ENCODE measurements at regions not wholly inside any gene's neighbourhood (a gene's known extent, or its start where the extent isn't known, plus 50 kb on each side); places are given as distances from the start of the nearest gene placed in this dataset.

DNA sequence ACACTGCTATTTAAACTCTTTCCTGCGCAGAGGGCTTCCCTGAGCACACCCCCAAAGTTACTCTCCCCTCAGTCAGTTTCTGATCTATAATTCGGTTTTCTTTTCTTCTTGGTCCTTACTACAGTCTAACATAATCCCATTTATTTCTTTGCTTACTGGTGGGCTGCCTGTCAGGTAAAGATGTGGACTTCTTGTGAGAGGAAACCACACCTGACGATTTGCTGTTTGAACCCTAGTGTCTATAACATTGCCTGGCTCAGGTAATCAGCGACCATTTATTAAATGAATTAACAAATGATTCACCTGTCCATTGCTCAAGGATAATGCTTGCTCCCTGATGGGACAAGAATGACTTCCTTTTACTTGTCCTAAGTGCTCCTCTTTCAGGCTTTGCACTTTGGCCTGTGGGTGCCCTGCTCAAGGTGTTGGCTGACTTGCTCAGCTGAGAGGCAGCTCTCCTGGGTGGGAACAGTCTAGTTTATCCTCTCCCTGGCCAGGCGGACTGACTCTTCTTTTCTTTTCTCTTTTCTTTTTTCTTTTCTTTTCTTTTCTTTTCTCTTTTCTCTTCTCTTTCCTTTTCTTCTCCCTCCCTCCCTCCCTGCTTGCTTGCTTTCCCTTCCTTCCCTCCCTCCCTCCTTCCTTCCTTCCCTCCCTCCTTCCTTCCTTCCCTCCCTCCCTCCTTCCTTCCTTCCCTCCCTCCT, 233.1 kb downstream of the BCAS1 start:
- DNase-seq (ENCODE audit: low read depth), result no peak

DNA sequence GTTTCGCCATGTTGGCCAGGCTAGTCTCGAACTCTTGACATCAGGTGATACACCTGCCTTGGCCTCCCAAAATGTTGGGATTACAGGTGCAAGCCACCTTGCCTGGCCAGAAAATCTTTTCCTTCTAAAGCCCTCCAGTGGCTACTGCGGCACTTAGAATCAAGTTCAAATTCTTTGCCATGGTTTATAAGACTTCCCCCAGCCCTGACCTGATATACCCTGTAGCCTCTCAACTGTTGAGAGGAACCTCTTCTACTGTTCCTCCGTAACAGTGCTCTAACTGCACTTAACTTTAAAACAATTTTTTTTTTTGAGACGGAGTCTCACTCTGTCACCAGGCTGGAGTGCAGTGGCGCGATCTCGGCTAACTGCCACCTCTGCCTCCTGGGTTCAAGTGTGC, 235.6 kb downstream of the BCAS1 start:
- DNase-seq (ENCODE audit: low read depth), result no peak

GRCh38 chr20:53834062-53834442, 236.3 kb downstream of the BCAS1 start:
- DNase-seq (ENCODE audit: low read depth), result peak; percentile 78

- peak; percentile 45 for DNase-seq (ENCODE audit: low read depth)
These were observed 236.9 kb downstream of the BCAS1 start for GRCh38 chr20:53833333-53834061.

GRCh38 chr20:53832499-53832898, 237.9 kb downstream of the BCAS1 start:
- DNase-seq (ENCODE audit: low read depth), result no peak

DNA sequence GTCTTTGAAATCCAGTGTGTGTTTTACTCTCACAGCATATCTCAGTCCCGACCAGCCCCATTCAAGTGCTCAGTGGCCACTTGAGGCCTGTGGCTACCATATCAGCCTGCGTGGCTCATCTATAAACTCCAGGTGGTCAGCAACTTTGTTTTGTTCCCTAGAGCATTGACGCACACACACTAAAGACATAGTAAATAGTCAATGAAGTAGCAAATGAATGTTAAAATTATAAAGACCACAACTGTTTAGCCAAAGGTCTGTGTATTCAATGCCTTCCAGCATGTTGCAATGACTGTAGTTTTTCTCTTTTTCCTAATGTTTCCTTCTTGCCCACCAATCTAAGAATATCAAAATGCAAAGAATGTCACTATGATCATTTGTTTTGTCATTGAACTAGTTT, 238.2 kb upstream of the ZNF217 start:
- DNase-seq (ENCODE audit: low read depth), result no peak

- no peak for DNase-seq (ENCODE audit: low read depth)
These were observed 237.6 kb upstream of the ZNF217 start for GRCh38 chr20:53831228-53831627.

DNA sequence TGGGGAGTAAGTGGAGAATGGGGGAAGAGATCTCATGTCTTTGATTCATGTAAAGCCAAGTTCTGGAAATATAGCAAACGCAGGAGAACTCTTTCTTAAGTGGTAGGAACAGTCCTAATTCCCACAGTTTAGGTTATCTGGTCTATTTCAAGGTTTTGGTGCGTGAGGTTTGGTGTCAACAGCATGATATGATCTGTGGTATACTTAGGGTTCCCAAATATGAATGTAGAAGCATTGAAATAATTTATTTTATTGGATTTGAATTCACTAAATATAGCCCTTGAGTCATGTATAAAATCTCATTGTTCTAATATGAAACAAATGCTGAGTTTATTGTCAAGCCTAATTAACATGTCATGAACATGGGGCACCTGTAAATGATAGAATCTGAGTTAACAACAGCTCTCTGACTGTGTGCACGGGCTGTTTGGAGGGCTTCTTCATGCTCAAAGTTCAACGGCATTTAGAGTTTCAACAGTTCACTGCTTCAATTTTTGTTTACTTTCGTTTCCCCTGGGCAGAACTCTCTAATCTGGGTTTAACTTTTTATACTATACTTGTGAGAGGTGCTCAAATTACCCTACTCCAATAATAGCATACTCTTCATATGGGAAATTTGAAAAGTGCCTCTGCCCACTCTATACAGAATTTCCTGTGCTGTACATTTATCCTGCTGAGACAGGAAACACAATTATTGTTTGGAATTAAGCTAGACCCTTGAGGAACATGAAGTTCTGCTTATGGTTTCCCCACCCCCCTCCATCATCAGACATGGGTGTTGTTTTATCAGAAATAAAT, 236.3 kb upstream of the ZNF217 start:
- peak; percentile 79 for DNase-seq (ENCODE audit: low read depth)

- DNase-seq (ENCODE audit: low read depth), result peak; percentile 99
These were observed 235.7 kb upstream of the ZNF217 start for GRCh38 chr20:53829255-53829723.

- peak; percentile 99 for DNase-seq (ENCODE audit: low read depth)
These were observed 235.1 kb upstream of the ZNF217 start for GRCh38 chr20:53828682-53829254.

- peak; percentile 99 for DNase-seq (ENCODE audit: low read depth)
These were observed 234.5 kb upstream of the ZNF217 start for GRCh38 chr20:53828088-53828681.

DNA sequence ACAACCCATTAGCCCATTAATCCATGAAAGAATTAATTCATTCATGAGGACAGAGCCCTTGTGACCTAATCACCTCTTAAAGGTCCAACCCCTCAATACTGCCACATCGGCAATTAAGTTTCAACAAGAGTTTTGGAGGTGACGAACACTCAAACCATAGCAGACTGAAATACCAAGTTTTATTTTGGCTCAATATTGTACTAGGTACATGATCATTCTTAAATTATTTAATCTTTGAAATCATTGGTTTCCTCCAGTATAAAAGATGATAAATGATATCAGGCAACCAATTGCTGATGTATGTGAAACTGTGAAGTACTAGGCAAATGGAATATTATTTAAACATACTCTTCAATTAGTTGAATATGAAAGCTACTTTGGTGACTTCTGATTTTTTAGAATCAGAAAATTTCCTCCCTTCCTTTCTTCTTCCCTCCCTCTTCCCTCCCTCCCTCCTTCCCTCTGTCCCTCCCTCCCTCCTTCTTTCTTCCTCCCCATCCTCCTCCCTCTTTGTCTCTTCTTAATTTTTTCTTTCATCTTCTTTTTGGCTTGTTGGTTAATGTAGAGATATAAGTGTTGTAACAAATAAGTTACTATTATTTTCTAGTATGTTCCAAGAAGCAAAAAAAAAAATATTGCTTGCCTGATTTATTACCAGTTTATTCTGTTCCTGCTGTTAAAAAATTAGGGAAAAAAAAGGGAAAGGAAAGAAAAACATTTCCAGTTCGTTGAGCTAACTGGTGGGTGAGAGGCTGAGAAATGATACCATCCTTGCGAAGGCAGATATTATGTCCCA, 233.9 kb upstream of the ZNF217 start:
- no peak for DNase-seq (ENCODE audit: low read depth)

DNA sequence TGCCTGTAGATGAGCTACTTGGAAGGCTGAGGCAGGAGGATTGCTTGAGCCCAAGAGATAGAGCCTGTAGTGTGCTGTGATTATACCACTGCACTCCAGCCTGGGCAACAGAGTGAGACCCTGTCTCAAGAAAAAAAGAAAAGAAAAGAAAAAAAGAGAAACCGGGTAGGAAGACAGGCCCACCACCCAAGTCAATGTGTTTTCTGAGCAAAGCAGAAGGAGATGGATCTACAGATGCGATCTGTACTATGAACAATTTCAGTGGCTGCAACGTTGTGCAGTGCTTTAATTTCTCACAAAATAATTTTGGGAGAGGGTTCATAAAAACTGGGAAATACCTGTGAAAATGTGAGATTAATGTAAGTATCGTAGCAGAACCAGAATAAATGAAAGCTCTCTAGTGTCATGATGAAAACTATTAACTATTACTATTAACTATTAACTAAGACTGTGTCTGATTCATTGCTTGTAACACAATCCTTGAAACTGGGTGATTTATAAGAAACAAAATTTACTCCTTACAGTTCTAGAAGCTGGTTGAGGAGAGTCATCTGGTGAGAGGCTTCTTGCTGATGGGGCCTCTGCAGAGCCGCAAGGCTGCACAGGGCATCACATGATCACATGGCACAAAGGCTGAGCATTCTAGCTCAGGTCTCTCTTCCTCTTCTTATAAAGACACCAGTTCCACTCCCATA, 233.1 kb upstream of the ZNF217 start:
- peak; percentile 39 for DNase-seq (ENCODE audit: low read depth)

- DNase-seq (ENCODE audit: low read depth), result no peak
These were observed 232.5 kb upstream of the ZNF217 start for GRCh38 chr20:53826090-53826489.

DNA sequence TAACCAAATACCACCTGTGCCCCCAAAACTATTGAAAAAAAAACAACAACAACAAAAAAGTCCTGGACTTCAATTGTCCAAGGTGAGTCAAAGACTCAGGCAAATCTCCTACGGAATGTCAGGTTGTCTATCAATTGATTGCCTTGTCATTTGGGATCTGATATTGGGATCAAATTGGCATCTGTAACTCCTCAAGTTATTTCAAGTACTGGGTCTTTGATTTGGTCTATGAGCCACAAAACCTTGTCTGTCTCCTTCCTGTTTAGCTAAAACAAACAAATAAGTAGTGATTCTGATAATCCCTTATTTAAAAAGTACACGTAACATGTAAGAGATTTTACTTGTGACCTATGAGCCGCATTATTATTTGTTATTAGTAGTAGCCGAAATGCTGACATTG, 231.6 kb upstream of the ZNF217 start:
- no peak for DNase-seq (ENCODE audit: low read depth)

- DNase-seq (ENCODE audit: low read depth), result no peak
These were observed 231.1 kb upstream of the ZNF217 start for GRCh38 chr20:53824779-53825178.

- no peak for DNase-seq (ENCODE audit: low read depth)
These were observed 229.6 kb upstream of the ZNF217 start for GRCh38 chr20:53823121-53823764.

DNA sequence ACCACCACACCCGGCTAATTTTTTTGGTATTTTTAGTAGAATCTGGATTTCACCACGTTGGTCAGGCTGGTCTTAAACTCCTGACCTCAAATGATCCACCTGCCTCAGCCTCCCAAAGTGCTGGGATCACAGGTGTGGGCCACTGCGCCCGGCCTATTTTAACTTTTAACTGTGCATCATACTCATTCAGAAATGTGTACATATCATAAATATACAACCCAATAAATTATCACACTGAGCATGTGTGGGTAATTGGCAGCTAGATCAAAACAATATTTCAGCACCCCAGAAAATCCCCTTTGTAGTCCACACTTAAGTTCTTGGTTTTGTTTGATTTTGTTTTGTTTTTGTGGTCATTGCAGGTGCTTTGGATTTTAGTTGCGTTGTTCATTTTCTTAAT, 228.9 kb upstream of the ZNF217 start:
- DNase-seq (ENCODE audit: low read depth), result no peak

- DNase-seq (ENCODE audit: low read depth), result peak; percentile 84
These were observed 226.4 kb upstream of the ZNF217 start for GRCh38 chr20:53819973-53820451.
